GM12878 (cell line): ENCODE measurements at regions not wholly inside any gene's neighbourhood (a gene's known extent, or its start where the extent isn't known, plus 50 kb on each side); places are given as distances from the start of the nearest gene placed in this dataset.

ENCODE experiments used
- ATAC-seq: fragments of 200-7000 bp; cut with Tn5 transposase; 3 replicates; pipeline ENCODE4 v1.9.1; 2020; ENCODE audit warnings: mild to moderate bottlenecking, moderate library complexity
- BruUV-seq: library from RNA; stranded (reverse); fragments of 400-500 nt; replicated peaks from 2 replicates; lab custom pipeline; 2021; lab: Mats Ljungman, UMichigan
- CTCF ChIA-PET: fragments of 300-600 bp; sonication (Branson Sonifier 250); formaldehyde crosslinking; extraction: SDS; loops from one replicate; lab custom pipeline; 2021; ENCODE audit warnings: inconsistent platforms; lab: Yijun Ruan, JAX
- POLR2A ChIA-PET: fragments of 350-600 bp; formaldehyde crosslinking; extraction: SDS; loops from one replicate; lab custom pipeline; 2021; ENCODE audit warnings: inconsistent platforms; lab: Charles Lee
- RAD21 ChIA-PET: fragments of 300-600 bp; sonication (Branson Sonifier 250); formaldehyde crosslinking; loops from one replicate; lab custom pipeline; 2023; ENCODE audit warnings: antibody characterized with exemption; ENCODE audit not compliant: unreplicated experiment; lab: Charles Lee
- SMC1A ChIA-PET: fragments of 300-600 bp; sonication (Branson Sonifier 250); formaldehyde crosslinking; loops from one replicate; lab custom pipeline; 2023; ENCODE audit not compliant: unreplicated experiment, uncharacterized antibody; lab: Charles Lee
- DNase-seq: peaks from one replicate; pipeline ENCODE4 v3.0.0-alpha.2; 2011; ENCODE audit warnings: low read depth, low spot score
- FAIRE-seq: peaks from 3 replicates; lab custom pipeline; 2011; peaks lifted over from hg19 to GRCh38; lab: Jason Lieb, UNC
- H2AFZ ChIP-seq: 2 replicates; pipeline ENCODE4 v1.6.0; 2011; ENCODE audit warnings: low read depth, low read length, control low read depth; ENCODE audit not compliant: control insufficient read depth
- H3K27ac ChIP-seq: 2 replicates; pipeline ENCODE4 v1.5.1; 2011; ENCODE audit warnings: control low read depth; ENCODE audit not compliant: control insufficient read depth, insufficient read depth
- H3K27me3 ChIP-seq, 2 experiments: replicated peaks in 1 of 2; 2 replicates each; pipeline versions ENCODE4 v1.6.0 to v1.6.1; 2011; ENCODE audit warnings: low read length in 1 of 2; ENCODE audit not compliant: control insufficient read depth in 2 of 2, insufficient read depth in 2 of 2
- H3K36me3 ChIP-seq, 2 experiments: 2 replicates each; pipeline ENCODE4 v1.5.1; 2011; ENCODE audit warnings: low read length in 1 of 2; ENCODE audit not compliant: control insufficient read depth in 2 of 2, insufficient read depth in 2 of 2
- H3K4me1 ChIP-seq: 2 replicates; pipeline ENCODE4 v1.6.1; 2011; ENCODE audit warnings: mild to moderate bottlenecking, low read length, moderate library complexity, mixed read lengths; ENCODE audit not compliant: control insufficient read depth, insufficient read depth
- H3K4me2 ChIP-seq: 2 replicates; pipeline ENCODE4 v1.6.0; 2011; ENCODE audit warnings: control low read depth; ENCODE audit not compliant: control insufficient read depth, insufficient read depth
- H3K4me3 ChIP-seq: fragments of 200-600 bp; sonication (generic); 2 replicates; pipeline ENCODE4 v1.5.1; 2016
- H3K79me2 ChIP-seq: 2 replicates; pipeline ENCODE4 v1.6.0; 2011; ENCODE audit warnings: low read length; ENCODE audit not compliant: control insufficient read depth, insufficient read depth
- H3K9ac ChIP-seq: 2 replicates; pipeline ENCODE4 v1.8.0; 2011; ENCODE audit warnings: low read length, control low read depth, mixed read lengths; ENCODE audit not compliant: control insufficient read depth, insufficient read depth
- H3K9me3 ChIP-seq: replicated peaks from 3 replicates; pipeline ENCODE4 v1.5.1; 2011; ENCODE audit warnings: mild to moderate bottlenecking, low read length; ENCODE audit not compliant: control insufficient read depth, insufficient read depth
- H4K20me1 ChIP-seq: 2 replicates; pipeline ENCODE4 v1.6.0; 2011; ENCODE audit not compliant: control insufficient read depth, insufficient read depth
- ATF3 ChIP-seq: IDR thresholded peaks from 2 replicates; pipeline ENCODE4 v1.6.1; 2011; ENCODE audit warnings: low read depth, mild to moderate bottlenecking, low read length, moderate library complexity, borderline replicate concordance; ENCODE audit errors: extremely low read depth
- BCLAF1 ChIP-seq: fragments of 450-650 bp; IDR thresholded peaks from 2 replicates; pipeline ENCODE4 v1.6.1; 2017; ENCODE audit warnings: antibody characterized with exemption, mild to moderate bottlenecking, moderate library complexity
- CEBPB ChIP-seq, 2 experiments: fragments of 150-350 bp in 1 of 2; IDR thresholded peaks; 2 replicates each; pipeline ENCODE4 v1.6.1; 2012 to 2014; ENCODE audit warnings: low read depth in 2 of 2, low read length in 2 of 2, borderline replicate concordance in 1 of 2, inconsistent platforms in 1 of 2
- DPF2 ChIP-seq: fragments of 450-650 bp; IDR thresholded peaks from 2 replicates; pipeline ENCODE4 v1.6.1; 2017; ENCODE audit warnings: mild to moderate bottlenecking
- E2F4 ChIP-seq: IDR thresholded peaks from 2 replicates; pipeline ENCODE4 v1.6.1; 2012; ENCODE audit warnings: low read depth, low read length, improper control_type of control experiment
- MXI1 ChIP-seq: fragments of 150-350 bp; IDR thresholded peaks from 2 replicates; pipeline ENCODE4 v1.6.1; 2011; ENCODE audit warnings: low read depth, mild to moderate bottlenecking, inconsistent platforms, low read length, improper control_type of control experiment
- NFYB ChIP-seq: IDR thresholded peaks from 2 replicates; pipeline ENCODE4 v1.6.1; 2011; ENCODE audit warnings: low read depth, mild to moderate bottlenecking, low read length, improper control_type of control experiment, moderate library complexity; ENCODE audit not compliant: insufficient read depth
- NR2C2 ChIP-seq: IDR thresholded peaks from 2 replicates; pipeline ENCODE4 v1.6.1; 2011; ENCODE audit warnings: borderline replicate concordance, low read depth; ENCODE audit not compliant: control insufficient read depth, insufficient read length
- PAX5 ChIP-seq: IDR thresholded peaks from 2 replicates; pipeline ENCODE4 v1.6.1; 2011; ENCODE audit warnings: low read depth, low read length, borderline replicate concordance
- POLR2AphosphoS5 ChIP-seq: IDR thresholded peaks from 2 replicates; pipeline ENCODE4 v1.6.1; 2011; ENCODE audit warnings: mild to moderate bottlenecking, low read length, inconsistent platforms
- STAT1 ChIP-seq: fragments of 450-650 bp; conservative IDR thresholded peaks from 2 replicates; pipeline ENCODE4 v1.6.1; 2014; ENCODE audit warnings: antibody characterized with exemption, mild to moderate bottlenecking
- SUZ12 ChIP-seq: fragments of 200-600 bp; sonication (generic); IDR thresholded peaks from one replicate; pipeline ENCODE4 v1.6.1; 2018; ENCODE audit warnings: antibody characterized with exemption, mild to moderate bottlenecking; ENCODE audit not compliant: unreplicated experiment
- TCF3 ChIP-seq: IDR thresholded peaks from 2 replicates; pipeline ENCODE4 v1.6.1; 2012; ENCODE audit warnings: low read depth, mild to moderate bottlenecking, low read length, borderline replicate concordance; ENCODE audit not compliant: insufficient read depth
- ZNF217 ChIP-seq: fragments of 450-650 bp; IDR thresholded peaks from 2 replicates; pipeline ENCODE4 v1.6.1; 2017; ENCODE audit warnings: antibody characterized with exemption, mild to moderate bottlenecking
- WGBS: methylation state at CpG from one replicate; pipeline ENCODE4 v1.1.6; 2016; ENCODE audit warnings: low lambda C conversion rate; ENCODE audit not compliant: insufficient replicate concordance, insufficient coverage; ENCODE audit errors: missing lambda C conversion rate; 5-methylcytosine and 5-hydroxymethylcytosine counted together
- in situ Hi-C: fragments of 300-500 bp; cut with MboI; formaldehyde crosslinking; loops from 9 replicates; pipeline ENCODE4 v1.14.3; 2018; ENCODE audit warnings: mixed read lengths
- intact Hi-C: fragments of 100-400 bp; cut with micrococcal nuclease; formaldehyde crosslinking; loops from one replicate; pipeline ENCODE4 v1.14.2; 2022; ENCODE audit not compliant: unreplicated experiment

- DNase-seq: no peak
- BruUV-seq: no TSS peak
- ChIA-PET RAD21 (interaction anchor here (1.1 to 1.6 kb wide), 3 partner anchors 102 to 257 kb away, joined by 3 read pairs; no protein-coding TSS in a partner anchor), POLR2A (interaction anchor here (1.3 to 3.1 kb wide), 2 partner anchors 13 to 16 kb away, joined by 3 to 9 read pairs; no protein-coding TSS in a partner anchor), SMC1A (interaction anchor here (0.7 to 15.6 kb wide), 8 partner anchors 9 to 125 kb away, joined by 3 to 255 read pairs (median 4); no protein-coding TSS in a partner anchor), CTCF (interaction anchor here (0.9 to 3.4 kb wide), 3 partner anchors 8 to 16 kb away, joined by 3 to 15 read pairs (median 5); no protein-coding TSS in a partner anchor)
- H3K27ac ChIP-seq: no peak overlapping the region
- no peaks in the 10 kb centered on the region for H3K27me3 ChIP-seq
- no peak for ATAC-seq
- H3K79me2 ChIP-seq: no peaks in the 10 kb centered on the region
- H3K9ac ChIP-seq: no peak overlapping the region
- intact Hi-C loops (no loop called here), in situ Hi-C loops (no loop called here)
- 86% methylated on average over 10 of the region's 10 CpGs for WGBS
- no peak overlapping the region for H3K4me2 ChIP-seq
- H4K20me1 ChIP-seq: no peaks in the 10 kb centered on the region
- H3K36me3 ChIP-seq: no peaks in the 10 kb centered on the region
- no peak for FAIRE-seq
- H2AFZ ChIP-seq: no peak overlapping the region
- H3K4me3 ChIP-seq: no peak overlapping the region
- H3K4me1 ChIP-seq: peaks cover 8% of the 10 kb centered on the region
- no peaks in the 10 kb centered on the region for H3K9me3 ChIP-seq
- TF ChIP-seq SUZ12 (no peak), DPF2 (no peak), PAX5 (no peak), E2F4 (no peak), MXI1 (no peak), CEBPB (IDR thresholded peaks at IDR 0.05; ENCODE audit: borderline replicate concordance in 1 of 2, low read depth in 2 of 2, low read length in 2 of 2) (no peak), STAT1 (no peak), BCLAF1 (no peak), POLR2AphosphoS5 (no peak), NFYB (no peak), NR2C2 (no peak), ATF3 (no peak), ZNF217 (no peak), TCF3 (no peak)
Observed at GRCh38 chr1:234718496-234719453, 108.8 kb upstream of the IRF2BP2 start.
